ENCODE measurements at regions not wholly inside any gene's neighbourhood (a gene's known extent, or its start where the extent isn't known, plus 50 kb on each side); places are given as distances from the start of the nearest gene placed in this dataset.

GRCh38 chr12:115230606-115231005 lies 546.6 kb upstream of the TBX3 start:
- TF ChIP-seq CTCF (IDR thresholded peaks at IDR 0.05) (no peak), POLR2A (IDR thresholded peaks at IDR 0.05) (no peak)
